ENCODE measurements at regions not wholly inside any gene's neighbourhood (a gene's known extent, or its start where the extent isn't known, plus 50 kb on each side); places are given as distances from the start of the nearest gene placed in this dataset.
"Not testable (repeated sequence)": the region's sequence is repeated elsewhere in the genome, so short reads cannot be mapped to it uniquely, and the experiment has no call there.

- DNase-seq (ENCODE audit: low spot score), result no peak
Observed at GRCh38 chr5:52015760-52016159, 632.5 kb downstream of the ISL1 start.

DNA sequence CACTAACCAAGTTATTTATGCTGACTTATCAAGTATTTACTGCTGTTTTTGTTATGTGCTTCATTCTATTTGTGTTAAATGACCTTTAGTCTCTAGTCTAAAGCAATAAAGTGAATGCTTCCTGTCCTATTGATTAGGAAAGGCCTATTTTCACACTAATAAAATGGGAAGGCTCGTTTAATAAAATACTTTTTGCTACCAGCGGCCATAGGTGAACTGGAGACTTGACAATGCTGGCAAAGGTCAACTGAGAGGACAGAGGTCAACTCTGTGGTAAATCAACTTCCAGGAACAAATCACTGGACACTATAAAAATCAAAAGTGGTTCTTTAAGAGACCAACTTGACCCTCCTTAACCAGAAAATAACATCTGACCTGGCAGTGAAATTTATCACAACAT lies 634.3 kb downstream of the ISL1 start:
- DNase-seq (ENCODE audit: low spot score), result no peak

- no peak for DNase-seq (ENCODE audit: low spot score)
Observed at GRCh38 chr5:52024359-52024758, 641.1 kb downstream of the ISL1 start.

- not testable (repeated sequence) for DNase-seq (ENCODE audit: low spot score)
Observed at GRCh38 chr5:52029836-52030235, 646.6 kb downstream of the ISL1 start.

DNA sequence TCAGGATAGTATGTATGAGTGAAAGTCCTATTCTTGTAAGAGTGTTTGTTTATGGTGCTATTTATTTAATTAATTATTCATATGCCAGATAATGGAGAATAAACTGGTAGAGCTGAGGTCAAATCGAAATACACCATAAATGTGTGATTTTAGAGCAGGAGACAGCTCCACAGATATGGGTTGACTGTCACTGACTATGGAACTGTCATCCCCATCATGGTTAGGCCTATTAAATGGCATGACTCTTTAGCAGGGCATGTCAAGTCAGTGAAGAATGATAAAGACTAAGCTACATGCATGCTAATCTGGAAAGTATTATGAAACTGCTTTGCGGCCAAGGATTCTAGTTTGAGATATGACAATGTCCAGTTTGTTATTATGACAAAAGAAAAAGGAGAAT lies 658.6 kb downstream of the ISL1 start:
- DNase-seq (ENCODE audit: low spot score), result no peak

- DNase-seq (ENCODE audit: low spot score), result no peak
Observed at GRCh38 chr5:52043137-52043536, 659.9 kb downstream of the ISL1 start.

DNA sequence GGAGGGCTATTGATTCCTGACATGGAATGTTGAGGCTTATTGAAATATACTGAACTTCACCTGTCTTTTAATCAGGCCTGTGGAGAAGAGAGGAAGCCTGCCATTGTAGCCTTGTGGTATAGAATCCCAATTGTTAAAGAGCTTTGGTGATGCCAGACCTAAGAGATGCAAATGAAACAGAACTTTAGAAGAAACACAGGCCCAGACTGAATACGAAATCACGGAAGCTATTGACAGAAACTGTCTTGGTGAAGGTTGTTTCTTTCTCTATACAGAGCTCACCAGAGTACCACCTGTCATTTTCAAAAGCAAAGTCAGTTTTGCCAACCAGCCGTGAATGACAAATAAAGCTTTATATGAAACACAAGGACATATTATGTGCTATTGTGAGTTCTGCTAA lies 660.3 kb downstream of the ISL1 start:
- DNase-seq (ENCODE audit: low spot score), result no peak

DNA sequence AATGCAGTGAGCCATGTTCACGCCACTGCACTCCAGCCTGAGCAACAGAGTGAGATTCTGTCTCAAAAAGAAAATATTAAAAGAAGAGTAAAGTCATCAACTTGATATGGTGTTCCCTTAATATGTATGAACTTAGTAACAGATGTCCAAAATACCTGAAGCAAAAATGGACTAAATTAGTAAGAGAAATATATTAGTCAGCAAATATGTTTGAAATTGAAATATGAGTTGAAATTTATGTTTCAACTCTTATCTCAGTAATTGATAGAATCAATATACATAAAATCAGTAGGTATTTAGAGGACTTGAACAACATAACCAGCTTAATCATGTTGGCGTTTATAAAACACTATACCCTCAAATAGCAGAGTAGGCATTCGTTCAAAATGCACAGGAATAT lies 668.5 kb downstream of the ISL1 start:
- DNase-seq (ENCODE audit: low spot score), result no peak

DNA sequence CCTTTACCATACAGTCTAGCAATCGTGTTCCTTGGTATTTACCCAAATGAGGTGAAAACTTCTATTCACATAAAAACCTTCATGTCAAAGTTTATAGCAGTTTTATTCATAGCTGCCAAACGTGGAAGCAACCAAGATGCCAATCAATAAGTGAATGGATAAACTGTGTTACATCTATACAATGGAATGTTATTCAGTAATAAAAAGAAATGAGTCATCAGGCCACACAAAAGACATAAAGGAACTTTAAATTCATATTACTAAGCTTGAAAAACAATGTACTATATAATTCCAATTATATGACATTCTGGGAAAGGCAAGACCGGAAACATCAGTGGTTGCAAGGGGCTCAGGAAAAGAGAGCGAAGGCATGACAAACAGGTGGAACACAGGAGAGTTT lies 679.9 kb downstream of the ISL1 start:
- DNase-seq (ENCODE audit: low spot score), result no peak

- DNase-seq (ENCODE audit: low spot score), result no peak
Observed at GRCh38 chr5:52065182-52065581, 681.9 kb downstream of the ISL1 start.

DNA sequence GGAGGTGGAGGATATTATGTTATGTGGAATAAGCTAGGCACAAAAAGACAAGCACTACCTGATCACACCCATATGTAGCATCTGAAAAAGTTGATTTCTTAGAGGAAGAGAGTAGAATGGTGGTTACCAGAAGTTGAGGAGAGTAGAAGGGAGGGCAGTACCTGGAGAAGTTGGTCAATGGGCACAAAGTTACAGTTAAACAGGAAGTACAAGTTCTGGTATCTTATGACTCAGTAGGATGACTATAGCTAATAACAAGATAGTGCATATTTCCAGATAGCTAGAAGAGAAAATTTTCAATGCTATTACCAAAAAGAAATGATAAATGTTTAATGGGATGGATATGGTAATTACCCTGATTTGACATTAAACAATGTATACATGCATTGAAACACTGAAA lies 686.7 kb downstream of the ISL1 start:
- no peak for DNase-seq (ENCODE audit: low spot score)

DNA sequence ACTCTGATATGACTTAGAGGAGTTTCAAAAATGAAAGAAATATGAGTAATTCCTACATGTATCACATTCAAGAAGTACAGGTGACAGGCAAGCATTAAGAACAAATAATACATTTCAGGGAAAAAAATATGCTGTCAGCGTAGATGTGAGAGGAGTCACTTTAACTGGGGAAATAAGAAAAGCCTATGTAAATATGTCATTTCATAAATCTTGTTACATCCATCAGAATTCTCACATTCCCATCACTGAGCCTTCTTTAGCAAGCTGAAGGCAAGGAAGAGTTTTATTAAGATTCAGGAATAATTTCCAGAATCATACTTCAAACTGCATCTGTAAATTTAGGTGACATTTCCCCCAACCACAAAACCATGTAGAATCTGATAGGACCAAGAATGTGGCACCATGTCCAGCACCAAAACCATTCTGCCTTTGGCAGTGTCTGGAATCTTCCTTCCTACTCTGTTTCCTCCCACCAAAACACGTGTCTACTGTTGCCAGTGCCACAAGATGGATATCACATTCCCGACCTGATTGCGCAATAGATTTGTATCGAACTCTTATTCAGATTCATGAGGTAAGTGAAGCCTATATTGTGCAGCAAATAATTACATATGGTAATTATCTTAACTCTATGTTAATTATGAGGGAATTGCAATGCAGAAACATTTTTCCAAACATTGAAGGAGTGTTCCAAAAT lies 690.9 kb downstream of the ISL1 start:
- DNase-seq (ENCODE audit: low spot score), result no peak

DNA sequence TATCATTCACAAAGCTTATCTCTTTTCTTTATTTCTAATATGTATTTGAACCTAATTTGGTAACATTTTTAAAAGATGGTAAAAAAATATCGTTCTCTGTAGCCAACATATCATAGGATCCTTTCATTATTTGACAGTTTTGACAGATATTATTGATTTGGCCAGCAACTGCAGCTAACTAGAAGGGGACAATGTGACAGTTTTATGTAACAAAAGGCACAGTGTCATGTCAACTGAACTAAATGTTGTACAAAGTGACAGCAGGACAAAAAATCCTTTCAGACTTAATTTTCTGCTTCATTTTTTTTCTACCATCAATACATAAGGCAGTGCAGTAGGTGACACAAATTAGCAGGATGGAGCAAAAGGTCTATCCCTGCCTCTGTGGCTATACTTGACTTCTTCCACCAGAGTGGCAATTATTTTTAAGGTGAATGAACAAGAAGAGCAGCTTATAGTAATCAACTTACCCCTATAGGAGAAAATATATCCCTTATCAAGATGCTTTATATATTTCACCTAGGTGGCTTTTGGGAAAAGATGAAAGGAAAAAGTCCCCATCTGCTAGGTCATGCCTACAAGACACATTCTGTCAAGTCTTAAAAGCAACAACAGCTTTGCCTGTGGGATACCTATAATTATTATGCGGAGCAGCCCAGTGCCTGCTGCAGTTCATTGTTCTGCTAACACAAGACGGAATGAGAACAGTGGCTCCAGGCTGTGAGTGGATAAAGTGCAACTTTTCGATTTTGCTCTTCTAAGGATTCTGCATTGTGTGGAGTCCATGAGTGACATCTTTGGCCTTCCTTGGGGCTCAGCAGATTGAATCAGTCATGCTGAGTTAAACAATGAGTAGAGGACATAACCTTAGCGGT lies 694.9 kb downstream of the ISL1 start:
- no peak for DNase-seq (ENCODE audit: low spot score)

GRCh38 chr5:52102311-52102710 lies 685.4 kb upstream of the ITGA1 start:
- not testable (repeated sequence) for DNase-seq (ENCODE audit: low spot score)

- DNase-seq (ENCODE audit: low spot score), result no peak
Observed at GRCh38 chr5:52107210-52107905, 680.4 kb upstream of the ITGA1 start.

DNA sequence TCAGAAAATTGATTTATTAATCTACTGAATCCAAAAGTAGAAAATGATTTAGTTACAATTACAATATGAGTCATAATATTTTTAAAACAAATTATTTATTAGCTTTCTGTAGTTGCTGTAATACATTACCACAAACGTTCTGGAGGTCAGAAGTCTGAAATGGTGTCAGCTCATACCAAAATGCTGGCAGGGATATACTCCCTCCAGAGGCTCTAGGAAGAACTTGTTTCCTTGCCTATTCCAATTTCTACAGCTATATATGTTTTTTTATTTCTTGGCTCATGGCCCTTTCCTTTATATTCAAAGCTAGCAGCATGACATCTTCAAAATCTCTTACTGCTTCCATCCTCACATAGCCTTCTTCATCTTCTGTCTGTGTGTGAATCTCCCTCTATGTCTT lies 667.9 kb upstream of the ITGA1 start:
- no peak for DNase-seq (ENCODE audit: low spot score)

- no peak for DNase-seq (ENCODE audit: low spot score)
Observed at GRCh38 chr5:52132053-52132452, 655.7 kb upstream of the ITGA1 start.

GRCh38 chr5:52134013-52134650 lies 653.6 kb upstream of the ITGA1 start:
- no peak for DNase-seq (ENCODE audit: low spot score)

GRCh38 chr5:52139888-52140615 lies 647.7 kb upstream of the ITGA1 start:
- no peak for DNase-seq (ENCODE audit: low spot score)

DNA sequence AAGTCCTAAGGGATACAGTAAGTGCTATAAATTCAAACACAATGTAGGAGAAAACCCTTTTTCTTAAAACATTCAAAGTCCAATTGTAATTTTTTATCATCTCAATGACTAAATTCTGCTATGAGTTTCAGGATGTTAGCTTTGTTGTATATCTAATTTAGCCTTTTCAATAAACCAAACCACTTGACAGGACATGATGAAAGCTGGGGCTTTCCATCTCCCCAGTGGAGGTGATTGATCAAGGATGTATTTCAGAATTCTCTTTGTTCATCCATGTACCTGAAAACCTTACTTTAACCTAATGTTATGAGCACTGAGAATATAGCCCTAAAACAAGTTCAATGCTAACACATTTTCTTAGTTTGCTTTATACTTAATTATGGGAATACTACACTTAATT lies 639.0 kb upstream of the ITGA1 start:
- no peak for DNase-seq (ENCODE audit: low spot score)

DNA sequence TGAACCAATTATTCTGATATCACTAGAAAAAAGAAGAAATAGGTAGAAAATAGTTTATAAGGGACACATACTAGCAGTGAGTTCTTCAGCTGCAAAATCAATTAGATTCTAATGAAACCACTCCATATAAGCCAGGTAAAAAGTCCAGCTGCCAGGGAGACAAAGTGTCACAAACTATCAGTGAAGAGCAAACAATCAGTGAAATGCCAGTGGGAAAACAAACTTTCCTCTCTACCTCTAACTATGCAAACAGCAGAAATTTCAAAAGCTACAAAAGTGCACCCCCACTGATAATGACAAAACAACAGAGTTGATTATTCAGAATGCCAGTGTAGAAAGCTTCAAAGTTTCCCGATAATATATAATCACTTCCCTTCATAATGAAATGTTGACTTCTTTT lies 637.2 kb upstream of the ITGA1 start:
- no peak for DNase-seq (ENCODE audit: low spot score)

GRCh38 chr5:52156809-52157208 lies 630.9 kb upstream of the ITGA1 start:
- not testable (repeated sequence) for DNase-seq (ENCODE audit: low spot score)

Measured in LoVo (cell line).